GM19452 (cell line): ENCODE measurements at regions not wholly inside any gene's neighbourhood (a gene's known extent, or its start where the extent isn't known, plus 50 kb on each side); places are given as distances from the start of the nearest gene placed in this dataset.
"Not testable (repeated sequence)": the region's sequence is repeated elsewhere in the genome, so short reads cannot be mapped to it uniquely, and the experiment has no call there.

Experiments
- ATAC-seq: cut with Tn5 transposase; IDR thresholded peaks from one replicate; pipeline ENCODE4 v1.9.1; 2021; ENCODE audit not compliant: unreplicated experiment

GRCh38 chr2:113341191-113341869 lies 62.6 kb upstream of the PAX8 start:
- no peak for ATAC-seq

GRCh38 chr2:113337809-113338208 lies 59.1 kb upstream of the PAX8 start:
- ATAC-seq, result no peak

- ATAC-seq, result not testable (repeated sequence)
These were observed 57.3 kb upstream of the PAX8 start for GRCh38 chr2:113336040-113336439.

- no peak for ATAC-seq
These were observed 55.4 kb upstream of the PAX8 start for GRCh38 chr2:113334147-113334546.

- not testable (repeated sequence) for ATAC-seq
These were observed 55.0 kb upstream of the PAX8 start for GRCh38 chr2:113333735-113334134.

GRCh38 chr2:113330060-113330767 lies 51.5 kb upstream of the PAX8 start:
- not testable (repeated sequence) for ATAC-seq

GRCh38 chr2:113328973-113329372 lies 50.3 kb upstream of the PAX8 start:
- not testable (repeated sequence) for ATAC-seq

GRCh38 chr2:113328572-113328971 lies 49.9 kb upstream of the PAX8 start:
- not testable (repeated sequence) for ATAC-seq
